NT2/D1 (cell line): ENCODE measurements at regions not wholly inside any gene's neighbourhood (a gene's known extent, or its start where the extent isn't known, plus 50 kb on each side); places are given as distances from the start of the nearest gene placed in this dataset.

ENCODE experiments used
- SUZ12 ChIP-seq: IDR thresholded peaks from 2 replicates; pipeline ENCODE4 v1.6.1; 2011; ENCODE audit not compliant: insufficient read length, insufficient read depth; ENCODE audit errors: extremely low read depth
- YY1 ChIP-seq: IDR thresholded peaks from 2 replicates; pipeline ENCODE4 v1.6.1; 2011; ENCODE audit not compliant: insufficient read length, insufficient read depth
- ZNF274 ChIP-seq: IDR thresholded peaks from 2 replicates; pipeline ENCODE4 v1.6.1; 2011; ENCODE audit warnings: mild to moderate bottlenecking, low read depth, low read length

GRCh38 chr13:19362946-19363510 is 181.4 kb upstream of the TUBA3C start:
- TF ChIP-seq SUZ12 = no peak
- no peak for TF ChIP-seq ZNF274
- no peak for TF ChIP-seq YY1
